Lower leg skin (tissue), 4 donors: ENCODE measurements at regions not wholly inside any gene's neighbourhood (a gene's known extent, or its start where the extent isn't known, plus 50 kb on each side); places are given as distances from the start of the nearest gene placed in this dataset.

ENCODE experiments used
- DNase-seq, 2 donors: peaks; one replicate each; pipeline ENCODE4 v3.0.0-alpha.2; 2019; ENCODE audit warnings: low spot score in 2 of 2
- H3K4me3 ChIP-seq: fragments of 200-600 bp; sonication (generic); 2 replicates; pipeline ENCODE4 v1.5.1; 2017; ENCODE audit warnings: mild to moderate bottlenecking, low read depth; ENCODE audit not compliant: poor library complexity, severe bottlenecking
- POLR2A ChIP-seq, 2 donors: fragments of 450-650 bp; IDR thresholded peaks; one replicate each; pipeline ENCODE4 v1.6.1; 2016 to 2017; ENCODE audit warnings: antibody characterized with exemption in 2 of 2, mild to moderate bottlenecking in 1 of 2, moderate library complexity in 1 of 2
- WGBS, 2 donors: methylation state at CpG; one replicate each; pipeline ENCODE4 v1.1.5; 2018; 5-methylcytosine and 5-hydroxymethylcytosine counted together
- intact Hi-C: fragments of 100-400 bp; cut with DNase I; formaldehyde crosslinking; loops from one replicate; pipeline ENCODE4 v1.15.0; 2023; ENCODE audit warnings: low total_unique reads
- TF ChIP-seq, protein P1 (sequence below), 3 donors: fragments of 450-650 bp; IDR thresholded peaks; one replicate each; pipeline ENCODE4 v1.5.1; 2016; ENCODE audit warnings: antibody characterized with exemption in 3 of 3, mild to moderate bottlenecking in 3 of 3, moderate library complexity in 2 of 3

DNA sequence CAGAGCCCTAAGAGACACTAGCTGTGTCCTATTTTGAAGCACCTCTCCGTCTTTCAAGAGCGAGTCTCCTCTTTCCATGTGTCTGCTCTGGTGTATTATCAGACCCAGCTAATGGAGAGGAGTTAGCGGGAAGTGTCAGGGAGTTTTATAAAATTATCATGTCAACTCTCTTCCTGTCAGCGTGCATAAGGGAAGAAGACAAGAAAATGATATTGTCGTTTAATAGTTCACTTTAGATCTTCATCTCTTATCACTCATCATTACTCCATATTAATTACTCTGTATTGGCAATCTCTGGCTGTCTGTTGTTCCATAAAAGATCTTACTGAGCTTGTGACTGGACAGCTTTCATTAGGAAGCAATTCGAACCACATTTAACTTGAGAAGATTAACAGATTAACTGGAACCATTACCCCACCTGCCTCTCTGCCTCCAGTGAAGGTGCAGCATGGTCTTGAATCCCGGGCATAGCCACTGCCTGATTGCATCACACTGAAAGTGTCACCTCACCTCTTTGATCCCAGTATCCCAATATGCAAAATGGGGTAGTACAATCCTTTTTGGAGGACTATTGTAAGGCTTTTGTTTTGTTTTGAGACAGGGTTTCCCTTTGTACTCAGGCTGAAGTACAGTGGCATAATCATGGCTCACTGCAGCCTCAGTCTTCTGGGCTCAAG lies 121.1 kb downstream of the TMEM114 start:
- no peak overlapping the region for H3K4me3 ChIP-seq
- no peak for TF ChIP-seq POLR2A (IDR thresholded peaks at IDR 0.05)
- TF ChIP-seq, protein P1, sequence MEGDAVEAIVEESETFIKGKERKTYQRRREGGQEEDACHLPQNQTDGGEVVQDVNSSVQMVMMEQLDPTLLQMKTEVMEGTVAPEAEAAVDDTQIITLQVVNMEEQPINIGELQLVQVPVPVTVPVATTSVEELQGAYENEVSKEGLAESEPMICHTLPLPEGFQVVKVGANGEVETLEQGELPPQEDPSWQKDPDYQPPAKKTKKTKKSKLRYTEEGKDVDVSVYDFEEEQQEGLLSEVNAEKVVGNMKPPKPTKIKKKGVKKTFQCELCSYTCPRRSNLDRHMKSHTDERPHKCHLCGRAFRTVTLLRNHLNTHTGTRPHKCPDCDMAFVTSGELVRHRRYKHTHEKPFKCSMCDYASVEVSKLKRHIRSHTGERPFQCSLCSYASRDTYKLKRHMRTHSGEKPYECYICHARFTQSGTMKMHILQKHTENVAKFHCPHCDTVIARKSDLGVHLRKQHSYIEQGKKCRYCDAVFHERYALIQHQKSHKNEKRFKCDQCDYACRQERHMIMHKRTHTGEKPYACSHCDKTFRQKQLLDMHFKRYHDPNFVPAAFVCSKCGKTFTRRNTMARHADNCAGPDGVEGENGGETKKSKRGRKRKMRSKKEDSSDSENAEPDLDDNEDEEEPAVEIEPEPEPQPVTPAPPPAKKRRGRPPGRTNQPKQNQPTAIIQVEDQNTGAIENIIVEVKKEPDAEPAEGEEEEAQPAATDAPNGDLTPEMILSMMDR (IDR thresholded peaks at IDR 0.05) = no peak
- DNase-seq = no peak
- WGBS, 2 donors = 75 to 84% methylated on average over 7 of the region's 7 CpGs
- intact Hi-C loops = no loop called here

DNA sequence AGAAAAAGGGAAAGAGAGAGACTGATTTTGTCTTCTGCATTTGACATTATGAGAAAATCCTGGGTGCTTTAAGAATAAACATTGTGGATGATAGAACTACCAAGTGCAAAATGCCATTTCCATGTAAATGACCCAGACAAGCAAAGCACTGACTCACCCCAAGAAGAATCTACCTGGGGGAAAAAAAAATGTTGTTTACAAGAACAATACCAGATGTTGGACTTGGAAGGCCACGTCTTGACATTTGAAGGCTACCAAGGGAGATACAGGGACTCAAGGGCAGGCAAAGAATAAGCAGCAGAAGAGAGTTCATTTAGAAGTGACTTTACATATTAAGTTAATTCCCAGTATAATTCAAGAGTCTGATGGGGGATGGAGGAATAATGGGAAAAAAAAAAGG lies 125.3 kb downstream of the TMEM114 start:
- H3K4me3 ChIP-seq = no peak overlapping the region
- WGBS, 2 donors = 38 to 64% methylated on average over 1 of the region's 1 CpG
- intact Hi-C loops = no loop called here
- TF ChIP-seq, protein P1 (IDR thresholded peaks at IDR 0.05) = no peak
- TF ChIP-seq POLR2A (IDR thresholded peaks at IDR 0.05) = no peak
- DNase-seq = no peak

DNA sequence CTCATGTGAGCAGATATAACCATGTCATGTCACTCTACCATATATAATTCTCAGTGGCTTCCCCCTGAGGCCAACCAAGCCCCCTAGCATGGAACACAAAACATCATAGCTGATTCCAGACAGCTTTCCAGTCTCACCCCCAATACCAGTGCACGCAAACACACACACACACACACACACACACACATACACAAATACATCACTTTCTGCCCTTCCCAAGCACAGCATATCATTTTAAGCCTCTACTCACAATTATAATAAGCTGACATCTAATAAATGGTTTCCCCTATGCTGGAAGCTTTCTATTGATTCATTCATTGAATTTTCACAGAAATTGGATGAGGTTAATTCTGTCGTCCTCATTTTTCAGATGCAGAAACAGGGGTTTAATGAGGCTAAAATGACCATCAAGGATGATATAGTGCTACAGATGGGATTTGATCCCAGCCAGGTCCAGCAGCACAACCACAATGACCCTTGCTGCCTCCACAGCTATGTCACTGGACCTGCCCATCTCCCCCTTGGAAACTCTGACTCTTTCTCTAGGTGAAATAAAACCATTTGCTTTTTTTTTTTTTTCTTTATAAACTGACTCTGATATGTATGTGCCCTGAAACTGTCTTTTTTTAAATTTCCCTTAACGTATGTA lies 131.1 kb downstream of the TMEM114 start:
- no peak overlapping the region for H3K4me3 ChIP-seq
- no peak for DNase-seq
- WGBS, 2 donors = 52 to 58% methylated on average over 3 of the region's 3 CpGs
- TF ChIP-seq, protein P1 (IDR thresholded peaks at IDR 0.05) = no peak
- no peak for TF ChIP-seq POLR2A (IDR thresholded peaks at IDR 0.05)
- intact Hi-C loops = no loop called here

DNA sequence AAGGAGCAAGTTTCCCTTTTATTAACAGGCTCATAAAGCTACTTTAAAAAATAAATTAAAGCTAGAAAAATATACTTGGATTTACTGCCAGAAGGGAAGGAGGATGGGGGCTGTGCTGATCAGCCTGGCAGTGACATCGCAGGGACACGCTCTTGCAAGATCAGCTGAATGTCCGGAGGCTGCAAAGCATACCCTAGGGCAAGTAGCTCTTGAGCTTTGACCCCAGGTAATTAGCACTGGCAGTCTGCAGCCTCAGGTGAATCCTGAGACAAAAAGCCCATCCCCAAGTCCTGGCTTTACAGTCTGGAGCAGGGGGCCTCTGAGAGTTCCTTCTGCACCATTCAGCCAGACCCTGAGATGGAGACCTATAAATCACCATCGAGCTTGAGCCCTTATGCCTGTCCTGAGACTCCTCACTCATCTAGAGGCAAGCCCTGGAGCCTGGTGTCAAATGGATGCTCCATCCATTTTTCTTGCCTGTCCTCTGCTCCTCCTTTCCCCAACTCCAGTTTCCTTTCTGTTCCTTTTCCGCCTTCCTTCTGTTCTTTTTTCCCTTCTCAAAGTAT lies 131.7 kb downstream of the TMEM114 start:
- no peak for DNase-seq
- H3K4me3 ChIP-seq = no peak overlapping the region
- no peak for TF ChIP-seq POLR2A (IDR thresholded peaks at IDR 0.05)
- TF ChIP-seq, protein P1 (IDR thresholded peaks at IDR 0.05) = no peak
- 48 to 58% methylated on average over 5 of the region's 5 CpGs for WGBS, 2 donors
- intact Hi-C loops = no loop called here

DNA sequence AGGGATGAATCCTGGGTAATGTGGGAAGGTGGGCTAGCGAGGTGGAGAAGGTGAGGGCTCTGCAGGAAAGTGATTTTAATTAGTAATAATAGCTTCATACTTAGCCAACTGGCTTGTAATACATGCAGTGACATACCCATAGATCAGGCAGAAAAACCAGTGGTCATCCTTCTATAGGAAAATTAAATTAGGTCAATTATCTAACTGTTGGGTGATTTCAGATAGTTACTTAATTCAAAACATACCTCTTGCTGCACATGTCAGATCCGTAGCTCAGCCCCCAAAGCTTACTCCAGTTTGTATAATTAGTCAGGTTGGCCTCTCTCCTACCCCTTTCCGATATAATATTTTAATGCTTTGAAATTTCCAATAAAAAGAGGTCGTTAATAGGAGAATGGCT lies 137.0 kb downstream of the TMEM114 start:
- TF ChIP-seq, protein P1 (IDR thresholded peaks at IDR 0.05) = no peak
- no peak for TF ChIP-seq POLR2A (IDR thresholded peaks at IDR 0.05)
- no peak for DNase-seq
- 65 to 66% methylated on average over 4 of the region's 4 CpGs for WGBS, 2 donors
- intact Hi-C loops = no loop called here
- no peak overlapping the region for H3K4me3 ChIP-seq
